ENCODE measurements at regions not wholly inside any gene's neighbourhood (a gene's known extent, or its start where the extent isn't known, plus 50 kb on each side); places are given as distances from the start of the nearest gene placed in this dataset.

DNA sequence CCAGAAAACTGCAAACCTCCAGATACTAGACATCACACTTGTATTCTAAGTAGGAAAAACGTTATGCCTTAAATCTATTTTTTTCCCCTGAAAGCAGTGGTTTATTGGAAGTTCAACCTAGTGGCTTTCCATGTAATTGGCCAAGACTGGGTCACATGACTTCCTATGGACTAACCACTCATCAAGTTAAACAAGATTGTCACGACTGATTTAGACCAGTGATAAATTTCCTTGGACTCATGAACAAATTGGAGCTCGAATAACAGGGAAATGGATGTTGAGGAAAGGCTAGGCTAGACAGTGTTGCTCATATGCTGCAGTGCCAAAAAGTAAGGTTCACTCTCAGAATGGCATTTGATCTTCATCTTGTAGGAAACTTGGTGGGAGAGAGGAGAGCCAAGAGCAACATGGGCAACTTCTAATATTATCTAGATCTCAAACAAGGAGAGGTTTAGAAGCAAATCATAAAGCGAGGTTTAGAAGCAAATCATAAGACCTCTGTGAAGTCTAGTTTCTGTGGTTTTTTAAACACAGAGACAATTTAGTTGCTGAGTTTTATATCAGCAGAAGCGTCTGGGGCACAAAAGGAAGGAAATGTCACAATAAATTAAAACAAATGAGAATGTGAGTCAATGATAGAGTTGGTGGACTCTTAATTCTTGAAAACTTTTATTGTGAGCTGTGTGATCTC is 165.6 kb upstream of the BOD1L1 start:
- H3K4me1 ChIP-seq = no peaks in the 10 kb centered on the region
- H3K36me3 ChIP-seq = no peaks in the 10 kb centered on the region
- no peak overlapping the region for H3K4me3 Mint-ChIP-seq
- no peak overlapping the region for H3K27ac ChIP-seq
- no peak overlapping the region for H3K4me2 ChIP-seq
- peaks cover 7% of the 10 kb centered on the region for H3K4me1 Mint-ChIP-seq
- no peak for DNase-seq (ENCODE audit: low spot score)
- no peaks in the 10 kb centered on the region for H4K20me1 ChIP-seq (ENCODE audit: low read depth)
- H3K9ac ChIP-seq = no peak overlapping the region
- no peak overlapping the region for H3K27ac Mint-ChIP-seq
- TF ChIP-seq EZH2 (IDR thresholded peaks at IDR 0.05) (no peak), EZH2phosphoT487 (IDR thresholded peaks at IDR 0.05) (no peak)
- TF ChIP-seq, protein P1, sequence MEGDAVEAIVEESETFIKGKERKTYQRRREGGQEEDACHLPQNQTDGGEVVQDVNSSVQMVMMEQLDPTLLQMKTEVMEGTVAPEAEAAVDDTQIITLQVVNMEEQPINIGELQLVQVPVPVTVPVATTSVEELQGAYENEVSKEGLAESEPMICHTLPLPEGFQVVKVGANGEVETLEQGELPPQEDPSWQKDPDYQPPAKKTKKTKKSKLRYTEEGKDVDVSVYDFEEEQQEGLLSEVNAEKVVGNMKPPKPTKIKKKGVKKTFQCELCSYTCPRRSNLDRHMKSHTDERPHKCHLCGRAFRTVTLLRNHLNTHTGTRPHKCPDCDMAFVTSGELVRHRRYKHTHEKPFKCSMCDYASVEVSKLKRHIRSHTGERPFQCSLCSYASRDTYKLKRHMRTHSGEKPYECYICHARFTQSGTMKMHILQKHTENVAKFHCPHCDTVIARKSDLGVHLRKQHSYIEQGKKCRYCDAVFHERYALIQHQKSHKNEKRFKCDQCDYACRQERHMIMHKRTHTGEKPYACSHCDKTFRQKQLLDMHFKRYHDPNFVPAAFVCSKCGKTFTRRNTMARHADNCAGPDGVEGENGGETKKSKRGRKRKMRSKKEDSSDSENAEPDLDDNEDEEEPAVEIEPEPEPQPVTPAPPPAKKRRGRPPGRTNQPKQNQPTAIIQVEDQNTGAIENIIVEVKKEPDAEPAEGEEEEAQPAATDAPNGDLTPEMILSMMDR (IDR thresholded peaks at IDR 0.05) = no peak
- H3K27me3 Mint-ChIP-seq (ENCODE audit: insufficient read depth, low read depth) = no peaks in the 10 kb centered on the region
- peaks cover 3% of the 10 kb centered on the region for H3K9me3 Mint-ChIP-seq
- no peaks in the 10 kb centered on the region for H3F3A ChIP-seq (ENCODE audit: low read depth)
- H3K36me3 Mint-ChIP-seq = no peaks in the 10 kb centered on the region
- no peak overlapping the region for H3K4me3 ChIP-seq
- H3K9me3 ChIP-seq (ENCODE audit: low read depth) = no peaks in the 10 kb centered on the region
- no peaks in the 10 kb centered on the region for H3K27me3 ChIP-seq
- no peak overlapping the region for H2AFZ ChIP-seq (replicated peaks)
- H3K79me2 ChIP-seq (ENCODE audit: low read depth) = no peaks in the 10 kb centered on the region

GRCh38 chr4:13794819-13795565 is 167.5 kb upstream of the BOD1L1 start:
- Histone ChIP-seq H3K27ac (no peak overlapping the region), H3K4me3 (no peak overlapping the region), H2AFZ (replicated peaks) (no peak overlapping the region), H3K9me3 (ENCODE audit: low read depth) (no peaks in the 10 kb centered on the region), H3K4me2 (no peak overlapping the region), H3K9ac (no peak overlapping the region), H3K4me1 (no peaks in the 10 kb centered on the region), H3F3A (ENCODE audit: low read depth) (no peaks in the 10 kb centered on the region), H4K20me1 (ENCODE audit: low read depth) (no peaks in the 10 kb centered on the region), H3K36me3 (no peaks in the 10 kb centered on the region), H3K79me2 (ENCODE audit: low read depth) (no peaks in the 10 kb centered on the region), H3K27me3 (no peaks in the 10 kb centered on the region)
- Mint-ChIP-seq H3K27me3 (ENCODE audit: insufficient read depth, low read depth) (no peaks in the 10 kb centered on the region), H3K4me1 (peaks cover 7% of the 10 kb centered on the region), H3K36me3 (peaks cover 2% of the 10 kb centered on the region), H3K4me3 (no peak overlapping the region), H3K27ac (no peak overlapping the region), H3K9me3 (peaks cover 9% of the 10 kb centered on the region)
- TF ChIP-seq EZH2phosphoT487 (IDR thresholded peaks at IDR 0.05) = no peak
- no peak for TF ChIP-seq EZH2 (IDR thresholded peaks at IDR 0.05)
- TF ChIP-seq, protein P1 (IDR thresholded peaks at IDR 0.05) = no peak
- no peak for DNase-seq (ENCODE audit: low spot score)

- Histone ChIP-seq H3K79me2 (ENCODE audit: low read depth) (no peaks in the 10 kb centered on the region), H3K36me3 (no peaks in the 10 kb centered on the region), H3K9ac (no peak overlapping the region), H4K20me1 (ENCODE audit: low read depth) (no peaks in the 10 kb centered on the region), H3K9me3 (ENCODE audit: low read depth) (no peaks in the 10 kb centered on the region), H3K4me1 (no peaks in the 10 kb centered on the region), H2AFZ (replicated peaks) (no peak overlapping the region), H3F3A (ENCODE audit: low read depth) (no peaks in the 10 kb centered on the region), H3K4me3 (no peak overlapping the region), H3K4me2 (no peak overlapping the region), H3K27me3 (no peaks in the 10 kb centered on the region), H3K27ac (no peak overlapping the region)
- no peak for DNase-seq (ENCODE audit: low spot score)
- Mint-ChIP-seq H3K27me3 (ENCODE audit: insufficient read depth, low read depth) (no peaks in the 10 kb centered on the region), H3K9me3 (peaks cover 9% of the 10 kb centered on the region), H3K36me3 (peaks cover 2% of the 10 kb centered on the region), H3K4me3 (no peak overlapping the region), H3K27ac (no peak overlapping the region), H3K4me1 (peaks cover 7% of the 10 kb centered on the region)
- TF ChIP-seq EZH2phosphoT487 (IDR thresholded peaks at IDR 0.05) = no peak
- TF ChIP-seq, protein P1 (IDR thresholded peaks at IDR 0.05) = no peak
- TF ChIP-seq EZH2 (IDR thresholded peaks at IDR 0.05) = no peak
These were observed 169.5 kb upstream of the BOD1L1 start for GRCh38 chr4:13797061-13797460.
